MM.1S (cell line): ENCODE measurements at regions not wholly inside any gene's neighbourhood (a gene's known extent, or its start where the extent isn't known, plus 50 kb on each side); places are given as distances from the start of the nearest gene placed in this dataset.
"Not testable (repeated sequence)": the region's sequence is repeated elsewhere in the genome, so short reads cannot be mapped to it uniquely, and the experiment has no call there.

Experiments used
- DNase-seq: peaks from one replicate; pipeline ENCODE4 v3.0.0-alpha.2; 2015
- H2AFZ ChIP-seq: fragments of 300-600 bp; sonication (generic); 2 replicates; pipeline ENCODE4 v1.6.0; 2016; ENCODE audit warnings: antibody characterized with exemption, low read length
- H3F3A ChIP-seq: fragments of 300-600 bp; sonication (generic); 2 replicates; pipeline ENCODE4 v1.6.1; 2016; ENCODE audit warnings: mild to moderate bottlenecking, antibody characterized with exemption, low read length, moderate library complexity, mixed read lengths; ENCODE audit not compliant: insufficient read depth
- H3K27ac ChIP-seq: fragments of 300-600 bp; sonication (generic); 2 replicates; pipeline ENCODE4 v1.5.1; 2016; ENCODE audit warnings: mild to moderate bottlenecking, low read length
- H3K27me3 ChIP-seq: fragments of 300-600 bp; sonication (generic); replicated peaks from 2 replicates; pipeline ENCODE4 v1.6.0; 2016; ENCODE audit warnings: low read length; ENCODE audit not compliant: insufficient read depth
- H3K36me3 ChIP-seq: fragments of 300-600 bp; sonication (generic); replicated peaks from 2 replicates; pipeline ENCODE4 v1.6.1; 2016; ENCODE audit warnings: mild to moderate bottlenecking, low read length, mixed read lengths; ENCODE audit not compliant: insufficient read depth
- H3K4me1 ChIP-seq: fragments of 300-600 bp; sonication (generic); 2 replicates; pipeline ENCODE4 v1.6.1; 2016; ENCODE audit warnings: low read length, mixed read lengths
- H3K4me2 ChIP-seq: fragments of 300-600 bp; sonication (generic); 2 replicates; pipeline ENCODE4 v1.6.0; 2016; ENCODE audit warnings: low read depth, low read length
- H3K4me3 ChIP-seq: fragments of 300-600 bp; sonication (generic); 2 replicates; pipeline ENCODE4 v1.5.1; 2016; ENCODE audit warnings: low read length, mixed read lengths
- H3K79me2 ChIP-seq: fragments of 300-600 bp; sonication (generic); 2 replicates; pipeline ENCODE4 v1.6.1; 2016; ENCODE audit warnings: mixed run types, low read length, mixed read lengths
- H3K9ac ChIP-seq: fragments of 300-600 bp; sonication (generic); 2 replicates; pipeline ENCODE4 v1.6.1; 2016; ENCODE audit warnings: low read length, mixed read lengths
- H3K9me2 ChIP-seq: fragments of 300-600 bp; sonication (generic); replicated peaks from 2 replicates; pipeline ENCODE4 v1.6.1; 2016; ENCODE audit warnings: mild to moderate bottlenecking, low read length, mixed read lengths; ENCODE audit not compliant: insufficient read depth
- H3K9me3 ChIP-seq: fragments of 300-600 bp; sonication (generic); replicated peaks from 2 replicates; pipeline ENCODE4 v1.6.1; 2016; ENCODE audit warnings: mild to moderate bottlenecking, low read length, mixed read lengths; ENCODE audit not compliant: insufficient read depth
- H4K20me1 ChIP-seq: fragments of 300-600 bp; sonication (generic); 2 replicates; pipeline ENCODE4 v1.6.1; 2016; ENCODE audit warnings: mild to moderate bottlenecking, low read length, moderate library complexity, mixed read lengths; ENCODE audit not compliant: insufficient read depth
- CTCF ChIP-seq: fragments of 300-600 bp; sonication (generic); IDR thresholded peaks from 2 replicates; pipeline ENCODE4 v1.5.1; 2016; ENCODE audit warnings: antibody characterized with exemption, low read length, mixed read lengths
- EZH2 ChIP-seq: fragments of 300-600 bp; sonication (generic); optimal IDR thresholded peaks from 2 replicates; pipeline ENCODE3; 2017; ENCODE audit warnings: low read depth, mild to moderate bottlenecking, antibody characterized with exemption, low read length, mixed read lengths
- EZH2phosphoT487 ChIP-seq: fragments of 300-600 bp; sonication (generic); IDR thresholded peaks from 2 replicates; pipeline ENCODE4 v1.6.1; 2018; ENCODE audit warnings: antibody characterized with exemption, low read length

- Histone ChIP-seq H3K4me1 (no peaks in the 10 kb centered on the region), H3K27me3 (no peaks in the 10 kb centered on the region), H2AFZ (no peak overlapping the region), H3K9me2 (no peaks in the 10 kb centered on the region), H3K36me3 (no peaks in the 10 kb centered on the region), H3K27ac (no peak overlapping the region), H3K9me3 (no peaks in the 10 kb centered on the region), H4K20me1 (no peaks in the 10 kb centered on the region), H3K79me2 (no peaks in the 10 kb centered on the region), H3K4me3 (no peak overlapping the region), H3K4me2 (no peak overlapping the region), H3F3A (no peaks in the 10 kb centered on the region), H3K9ac (no peak overlapping the region)
- TF ChIP-seq CTCF (no peak), EZH2phosphoT487 (no peak), EZH2 (no peak)
- no peak for DNase-seq
Measured at GRCh38 chr21:23138797-23139196, 2140.6 kb downstream of the NCAM2 start.

GRCh38 chr21:23152130-23152529 is 2153.9 kb downstream of the NCAM2 start:
- DNase-seq = no peak
- Histone ChIP-seq H3K79me2 (no peaks in the 10 kb centered on the region), H4K20me1 (no peaks in the 10 kb centered on the region), H3K4me1 (no peaks in the 10 kb centered on the region), H3F3A (no peaks in the 10 kb centered on the region; the same call in 1 of the 2 replicates), H3K27ac (no peak overlapping the region), H2AFZ (no peak overlapping the region), H3K36me3 (no peaks in the 10 kb centered on the region), H3K4me3 (no peak overlapping the region), H3K9me3 (no peaks in the 10 kb centered on the region), H3K27me3 (no peaks in the 10 kb centered on the region), H3K9ac (no peak overlapping the region), H3K9me2 (no peaks in the 10 kb centered on the region), H3K4me2 (no peak overlapping the region)
- TF ChIP-seq EZH2 (no peak), EZH2phosphoT487 (no peak), CTCF (no peak)

DNA sequence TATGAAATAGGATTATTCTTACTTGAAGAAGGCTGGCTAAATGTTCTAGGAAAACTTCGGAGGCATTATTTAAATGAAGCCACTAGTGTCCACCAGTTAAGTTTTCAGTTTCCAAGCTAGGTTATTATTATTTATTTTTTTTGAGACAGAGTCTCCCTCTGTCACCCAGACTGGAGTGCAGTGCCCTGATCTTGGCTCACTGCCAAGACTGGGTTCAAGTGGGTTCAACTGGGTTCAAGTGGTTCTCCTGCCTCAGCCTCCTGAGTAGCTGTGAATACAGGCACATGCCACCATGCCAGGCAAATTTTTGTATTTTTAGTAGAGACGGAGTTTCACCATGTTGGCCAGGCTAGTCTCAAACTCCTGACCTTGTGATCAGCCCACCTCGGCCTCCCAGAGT is 2155.6 kb downstream of the NCAM2 start:
- not testable (repeated sequence) for H3K36me3 ChIP-seq, H3K4me1 ChIP-seq, H3F3A ChIP-seq, H2AFZ ChIP-seq, H4K20me1 ChIP-seq, H3K9ac ChIP-seq, H3K4me2 ChIP-seq, H3K79me2 ChIP-seq, H3K9me3 ChIP-seq, DNase-seq, H3K27me3 ChIP-seq, H3K9me2 ChIP-seq, H3K27ac ChIP-seq, H3K4me3 ChIP-seq

DNA sequence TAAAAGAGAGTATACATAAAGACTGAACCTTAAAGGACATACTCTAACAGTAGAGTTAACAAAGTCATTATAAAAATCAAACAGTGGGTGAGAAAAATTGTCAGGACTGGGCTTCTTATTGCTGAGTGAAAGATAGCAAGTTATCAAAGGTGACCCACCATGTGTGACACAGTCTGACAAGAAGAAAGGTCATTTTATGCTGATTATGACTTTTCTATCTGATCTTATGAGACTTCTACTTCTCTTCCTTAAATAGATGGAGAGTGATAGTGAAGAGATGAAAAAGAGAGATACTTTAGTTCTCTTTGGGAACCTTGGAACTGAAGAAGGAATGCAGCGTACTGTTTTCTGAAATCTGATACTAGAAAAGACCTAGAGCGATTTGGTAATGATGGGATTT is 2157.1 kb downstream of the NCAM2 start:
- no peak for DNase-seq
- H3K4me3 ChIP-seq = no peak overlapping the region
- no peaks in the 10 kb centered on the region for H4K20me1 ChIP-seq
- no peaks in the 10 kb centered on the region for H3K9me3 ChIP-seq
- TF ChIP-seq CTCF = no peak
- no peak for TF ChIP-seq EZH2phosphoT487
- no peak for TF ChIP-seq EZH2
- no peak overlapping the region for H3K4me2 ChIP-seq
- H3K27me3 ChIP-seq = no peaks in the 10 kb centered on the region
- H3F3A ChIP-seq = no peaks in the 10 kb centered on the region
- no peaks in the 10 kb centered on the region for H3K36me3 ChIP-seq
- H3K9ac ChIP-seq = no peak overlapping the region
- no peak overlapping the region for H3K27ac ChIP-seq
- no peaks in the 10 kb centered on the region for H3K79me2 ChIP-seq
- H3K4me1 ChIP-seq = no peaks in the 10 kb centered on the region
- no peak overlapping the region for H2AFZ ChIP-seq
- no peaks in the 10 kb centered on the region for H3K9me2 ChIP-seq
